CD4-positive, alpha-beta T cell treated with Interleukin-17A for 4 hours (primary cell): ENCODE measurements at regions not wholly inside any gene's neighbourhood (a gene's known extent, or its start where the extent isn't known, plus 50 kb on each side); places are given as distances from the start of the nearest gene placed in this dataset.

Source experiments
- DNase-seq: peaks from one replicate; pipeline ENCODE4 v3.0.0-alpha.2; 2020; ENCODE audit warnings: mixed read lengths

DNA sequence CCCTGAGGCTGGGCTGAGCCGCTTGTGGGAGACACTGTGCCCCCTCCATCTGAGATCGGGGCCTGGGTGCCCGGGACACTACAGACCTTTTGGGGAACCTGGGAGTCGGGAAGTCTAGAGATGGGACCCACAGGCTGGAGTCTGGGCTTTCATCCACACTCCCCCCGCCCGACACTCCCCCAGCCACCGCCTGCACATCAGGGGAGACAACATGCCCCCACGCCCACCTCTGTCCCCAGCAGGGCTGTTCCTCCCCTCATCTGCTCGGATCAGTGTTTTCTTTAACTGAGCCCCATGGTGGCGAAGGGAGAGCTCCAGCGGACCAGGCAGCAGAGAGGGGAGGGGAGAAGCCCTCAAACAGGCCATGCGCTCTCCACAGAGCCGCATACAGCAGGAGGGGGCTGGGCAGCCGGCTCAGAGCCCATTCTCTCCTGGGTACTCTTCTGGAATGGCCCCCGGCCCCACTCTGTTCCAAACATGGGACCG is 174.7 kb downstream of the IGLL1 start:
- no peak for DNase-seq

DNA sequence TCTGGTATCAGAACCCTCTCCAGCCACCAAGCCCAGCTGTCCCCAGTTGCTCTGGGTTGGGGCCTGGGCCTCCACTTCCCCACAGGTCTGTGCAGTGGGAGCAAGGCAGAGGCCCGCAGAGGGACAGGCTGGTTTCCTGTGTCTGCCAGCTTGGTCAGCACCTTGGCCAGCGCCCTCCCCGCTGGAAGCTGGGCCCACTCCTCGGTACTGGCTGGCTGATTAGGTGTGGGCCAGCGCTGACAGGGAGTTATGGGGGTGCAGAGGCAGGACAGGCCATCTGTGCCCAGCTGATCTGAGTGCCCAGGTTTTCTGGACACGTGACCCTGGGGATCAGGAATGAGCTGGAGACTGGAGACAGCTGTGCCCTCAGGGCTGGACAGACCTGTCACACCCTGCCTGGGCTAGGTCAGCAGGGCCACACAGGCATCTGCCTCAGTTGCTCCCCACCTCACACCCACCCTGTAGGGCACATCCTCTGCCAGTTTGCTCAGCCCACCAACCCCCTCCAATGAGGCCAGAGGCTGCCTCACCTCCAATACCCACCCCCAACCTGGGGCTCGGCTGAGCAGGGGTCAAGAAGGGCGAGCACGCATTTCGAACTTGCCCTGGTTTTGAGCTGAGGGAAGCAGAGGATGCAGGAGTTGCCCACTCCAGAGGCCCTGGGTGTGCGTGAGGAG is 175.3 kb downstream of the IGLL1 start:
- peak; percentile 23 for DNase-seq

DNA sequence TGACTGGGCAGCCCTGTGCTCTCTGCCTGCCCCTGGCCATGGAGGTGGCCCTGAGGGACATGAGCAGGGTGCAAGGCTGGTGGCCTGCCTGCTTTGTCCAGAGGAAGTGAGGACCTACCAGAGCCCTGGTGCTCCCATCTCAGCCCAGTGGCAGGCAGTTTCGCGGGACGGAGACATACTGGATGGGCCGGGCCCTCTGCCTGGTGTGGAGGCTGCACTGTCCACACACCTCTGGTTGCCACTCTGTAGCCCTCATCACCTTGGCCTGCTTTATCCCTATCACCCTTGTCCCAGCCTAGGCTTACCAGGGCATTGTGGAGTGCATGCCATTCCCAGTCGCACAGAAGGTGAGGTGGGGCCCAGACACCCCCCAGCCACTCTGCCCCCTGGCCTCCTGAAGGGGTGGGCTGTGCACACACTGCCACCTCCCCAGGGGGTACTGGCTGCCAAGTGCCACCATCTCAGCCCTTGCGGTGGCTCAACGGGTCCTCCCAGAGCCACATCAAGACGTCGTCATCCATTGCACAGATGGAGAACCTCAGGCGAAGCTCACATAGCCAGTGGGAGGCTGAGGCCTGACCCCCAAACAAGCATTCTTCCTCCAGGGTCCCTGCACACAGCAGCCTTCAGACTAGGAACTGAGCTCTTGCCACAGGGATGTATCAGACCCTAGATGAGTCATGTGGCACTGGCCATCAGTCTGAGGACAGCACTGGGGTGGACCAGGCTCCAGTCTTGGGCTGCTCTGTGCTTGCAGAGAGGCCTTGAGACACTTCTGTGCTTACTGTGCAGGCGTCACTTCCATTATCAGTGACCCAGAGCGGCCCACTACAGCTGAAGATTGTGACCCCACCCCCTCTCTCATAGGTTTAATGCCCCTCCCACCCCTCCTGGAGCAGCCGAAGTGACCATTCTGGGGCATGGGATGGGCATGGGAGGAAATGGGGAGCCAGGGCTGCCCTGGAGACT is 176.1 kb downstream of the IGLL1 start:
- DNase-seq = no peak

DNA sequence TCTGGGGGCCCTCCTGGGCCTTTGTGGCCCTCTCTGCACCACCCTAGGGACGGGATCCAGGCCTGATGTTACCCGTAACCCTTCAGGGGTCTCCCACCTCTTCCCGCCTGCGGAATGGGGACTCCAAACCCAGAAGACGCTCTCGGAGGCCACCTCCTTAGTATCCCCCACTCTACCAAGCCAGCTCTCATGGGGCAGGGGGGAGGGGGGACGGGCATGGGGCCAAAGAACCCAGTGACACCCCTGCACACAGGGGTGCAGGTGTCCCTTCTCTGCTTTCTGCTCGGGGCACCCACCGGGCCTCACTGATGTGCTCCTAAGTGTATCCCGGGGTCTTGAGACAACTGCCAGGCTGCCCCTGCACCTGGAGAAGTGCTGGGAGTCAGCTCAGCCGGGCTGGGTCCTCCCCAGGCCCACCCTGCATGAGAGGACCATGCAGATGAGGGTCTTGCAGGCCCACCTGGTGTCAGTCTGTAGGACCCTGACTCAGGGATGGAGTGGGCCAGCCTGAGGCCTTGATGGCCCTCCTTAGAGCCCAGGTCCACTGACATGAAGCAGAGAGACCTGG is 176.9 kb downstream of the IGLL1 start:
- no peak for DNase-seq

DNA sequence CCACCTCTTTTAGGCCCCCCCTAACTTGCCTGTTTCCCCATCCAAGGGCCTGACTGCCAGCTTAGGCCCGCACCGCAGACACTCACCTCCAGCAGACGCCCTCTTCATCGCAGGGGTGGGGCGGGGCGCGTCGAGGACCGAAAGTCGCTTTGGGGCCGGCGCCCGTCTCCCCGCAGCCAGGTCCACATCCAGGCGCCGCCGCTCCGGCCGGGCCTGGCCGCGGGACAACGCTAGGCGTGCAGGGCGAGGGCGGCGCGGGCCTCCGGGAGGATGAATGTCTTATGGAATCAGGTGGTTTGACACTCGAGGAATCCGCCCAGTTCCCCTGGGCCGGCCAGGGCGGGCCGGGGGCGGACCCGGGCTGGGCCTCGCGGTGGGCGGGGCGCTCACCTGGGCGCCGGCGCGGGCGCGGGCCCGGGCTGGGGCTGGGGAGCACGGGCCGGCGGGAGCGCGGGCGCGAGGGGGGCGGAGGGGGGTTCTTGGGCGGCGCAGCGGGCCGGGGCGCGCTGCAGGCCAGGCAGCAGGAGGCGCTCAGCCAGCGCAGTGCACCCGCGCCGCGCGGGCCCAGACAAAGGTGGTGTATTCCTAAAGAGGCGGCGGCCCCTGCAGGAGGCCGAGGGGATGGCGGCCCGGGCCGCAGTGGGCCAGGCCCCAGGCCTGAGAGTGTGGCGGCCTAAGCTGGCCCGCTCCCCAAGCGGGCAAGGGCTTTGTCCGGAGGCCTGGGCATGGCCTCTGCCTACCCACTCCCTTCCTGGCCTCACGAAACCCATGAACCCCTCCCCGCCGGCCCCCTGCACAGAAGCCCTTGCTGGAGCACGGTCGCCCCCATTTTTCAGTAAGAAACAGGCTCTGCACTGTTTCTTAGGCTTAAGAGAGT is 177.6 kb downstream of the IGLL1 start:
- DNase-seq = peak; percentile 62

DNA sequence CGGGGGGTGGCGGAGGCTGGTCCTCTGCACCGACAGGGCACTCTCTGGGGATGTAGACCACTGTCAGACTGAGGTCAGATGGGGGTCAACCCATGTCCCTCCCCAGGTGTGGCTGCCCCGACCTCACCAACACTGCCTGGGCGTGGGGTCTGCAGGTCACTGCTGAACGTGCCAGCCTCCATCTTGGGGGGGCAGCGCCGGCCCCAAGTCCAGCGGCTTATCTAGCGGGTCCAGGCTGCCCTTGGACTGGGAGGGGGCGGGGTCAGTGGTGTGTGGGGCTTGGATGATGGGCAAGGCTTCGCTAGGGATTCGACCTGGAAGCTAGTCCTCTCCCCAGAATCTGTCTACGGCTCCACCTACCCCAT is 178.2 kb downstream of the IGLL1 start:
- DNase-seq = no peak

DNA sequence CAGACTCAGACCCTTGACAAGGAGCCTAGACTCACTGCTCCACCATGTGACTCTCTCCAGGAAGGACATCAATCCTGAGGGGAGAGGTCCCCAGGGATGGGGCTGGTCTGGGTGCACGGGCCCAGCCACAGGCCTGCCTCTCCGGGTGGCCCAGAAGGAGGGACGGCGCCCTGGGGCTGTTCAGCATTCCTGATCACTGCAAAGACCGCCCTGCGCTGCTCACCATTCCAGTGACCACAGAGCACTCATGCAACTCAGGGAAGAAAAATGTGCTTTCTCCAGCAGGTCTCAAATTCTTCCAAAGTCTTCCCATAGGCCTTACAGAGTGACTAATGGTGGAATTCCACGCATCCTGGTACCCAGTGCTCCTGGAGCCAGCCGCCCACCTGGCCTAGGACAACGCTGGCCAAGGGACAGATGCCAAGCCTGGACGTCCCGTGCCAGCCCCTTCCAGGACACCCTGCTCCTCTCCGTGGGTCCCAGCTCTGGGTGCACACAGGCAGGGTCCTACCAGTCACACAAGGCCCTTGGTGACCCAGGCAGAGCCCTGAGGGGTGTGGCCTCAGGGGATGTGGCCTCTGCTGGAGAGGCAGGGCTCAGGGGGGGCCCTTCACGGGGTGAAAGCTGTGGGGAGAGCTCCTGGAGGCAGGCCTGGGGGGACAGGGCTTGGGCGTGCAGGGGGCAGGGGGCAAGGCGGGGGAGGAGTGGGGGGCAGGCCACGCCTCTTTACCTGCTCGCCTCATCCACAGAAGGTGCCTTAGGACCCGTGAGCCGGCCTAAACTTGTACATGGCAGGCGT is 178.8 kb downstream of the IGLL1 start:
- no peak for DNase-seq

DNA sequence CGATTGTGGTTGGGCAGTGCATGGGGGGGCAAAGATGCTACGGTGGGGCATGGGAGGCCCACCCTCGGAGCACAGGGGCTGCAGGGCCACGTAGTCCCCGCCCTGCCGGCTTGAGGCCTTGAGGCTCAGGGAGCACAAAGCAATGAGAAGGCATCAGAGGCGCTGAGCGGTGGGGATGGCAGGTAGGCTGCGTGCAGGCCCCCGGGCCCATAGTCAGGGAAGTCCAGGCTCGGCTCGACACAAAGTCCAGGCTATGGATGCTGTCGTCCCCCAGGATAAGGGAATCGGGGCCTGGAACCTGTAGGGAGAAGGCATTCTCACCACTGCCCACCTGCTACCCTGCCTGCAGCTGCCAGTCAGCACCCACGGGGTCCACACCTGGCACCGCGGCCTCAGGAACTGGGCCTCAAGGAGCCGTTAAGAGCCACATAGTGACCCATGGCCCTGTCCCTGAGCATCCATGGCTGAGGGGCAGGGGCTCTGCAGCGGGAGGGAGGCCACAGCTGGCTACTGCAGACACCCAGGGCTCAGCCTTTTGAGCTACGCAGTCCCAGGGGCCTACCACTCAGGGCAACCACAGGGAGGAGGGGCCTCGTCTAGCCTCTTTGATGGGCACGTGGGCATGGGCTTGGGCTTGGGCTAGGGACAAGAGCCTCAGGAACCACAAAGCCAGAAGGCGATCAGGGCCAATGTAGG is 179.7 kb downstream of the IGLL1 start:
- DNase-seq = no peak

DNA sequence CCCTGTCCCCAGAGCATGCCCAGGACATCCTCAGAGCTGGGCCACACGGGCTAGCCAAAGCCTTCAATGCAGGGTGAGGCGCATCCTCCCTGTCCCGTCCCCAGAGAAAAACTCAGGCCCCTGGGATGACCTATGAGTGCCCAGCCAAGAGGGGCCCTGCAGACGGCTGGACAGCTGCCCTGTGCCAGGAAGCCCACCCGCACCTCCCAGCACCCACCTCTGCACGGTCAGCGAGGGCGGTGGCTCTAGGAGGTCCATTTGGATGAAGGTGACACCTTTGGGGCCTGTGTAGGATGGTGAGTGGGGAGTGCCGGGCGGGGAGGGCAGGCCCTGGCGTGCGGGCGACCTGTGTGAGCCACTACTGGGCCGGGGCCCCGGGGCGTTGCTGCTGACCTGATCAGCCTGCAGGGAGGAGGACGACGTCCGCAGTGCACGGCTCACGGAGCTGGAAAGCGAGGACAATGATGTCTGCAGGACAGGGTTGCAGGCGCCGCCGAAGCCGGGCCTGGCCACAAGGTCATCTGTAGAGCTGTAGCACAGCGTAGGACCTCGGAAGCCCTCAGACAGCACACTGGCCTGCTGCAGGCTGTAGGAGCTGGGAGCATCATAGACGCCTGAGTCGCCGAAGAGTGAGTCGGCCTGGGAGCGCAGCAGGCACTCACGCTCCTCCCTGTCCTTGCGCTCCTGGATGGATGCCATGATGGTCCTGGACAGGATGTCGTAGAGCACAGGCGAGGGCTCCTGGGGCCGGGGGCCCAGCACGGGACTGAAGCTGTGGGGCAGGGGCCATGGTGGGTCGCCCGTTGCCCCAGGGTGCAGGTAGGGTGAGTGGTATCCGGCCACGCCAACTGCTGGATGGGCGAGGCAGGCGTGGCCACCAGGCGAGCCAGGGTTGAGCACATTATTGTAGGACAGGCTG is 180.5 kb downstream of the IGLL1 start:
- DNase-seq = no peak

DNA sequence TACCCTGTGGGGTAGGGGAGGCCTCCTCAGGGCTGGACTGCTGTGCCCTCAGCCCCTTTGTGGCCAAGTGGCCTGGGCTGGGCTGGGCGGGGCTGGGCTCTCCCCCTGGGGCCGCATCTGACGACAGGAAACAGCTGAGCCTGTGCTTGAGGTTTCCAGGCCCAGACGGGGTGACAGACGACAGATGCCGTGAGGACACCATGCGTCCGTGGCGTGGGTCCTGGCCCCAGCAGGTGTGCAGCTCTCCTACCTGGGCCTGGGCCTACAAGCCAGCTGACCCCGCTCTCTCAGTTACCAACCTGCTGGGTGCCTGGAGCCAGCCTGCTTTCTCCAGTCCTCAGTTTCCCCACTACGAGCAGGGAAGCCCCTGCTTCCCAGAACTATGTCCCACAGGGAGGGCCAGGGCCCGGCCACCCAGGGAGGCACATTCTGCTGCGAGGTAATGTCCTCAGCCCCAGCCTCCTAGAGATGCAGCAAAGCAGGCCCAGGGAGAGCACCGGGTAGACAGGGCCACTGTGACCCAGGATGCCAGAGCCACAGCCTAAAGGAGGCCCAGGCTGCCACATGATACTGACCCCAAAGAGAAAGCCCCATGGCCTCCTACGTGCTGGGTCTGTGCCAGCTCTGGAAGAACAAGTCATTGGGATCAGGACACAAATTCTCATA is 181.3 kb downstream of the IGLL1 start:
- DNase-seq = no peak

DNA sequence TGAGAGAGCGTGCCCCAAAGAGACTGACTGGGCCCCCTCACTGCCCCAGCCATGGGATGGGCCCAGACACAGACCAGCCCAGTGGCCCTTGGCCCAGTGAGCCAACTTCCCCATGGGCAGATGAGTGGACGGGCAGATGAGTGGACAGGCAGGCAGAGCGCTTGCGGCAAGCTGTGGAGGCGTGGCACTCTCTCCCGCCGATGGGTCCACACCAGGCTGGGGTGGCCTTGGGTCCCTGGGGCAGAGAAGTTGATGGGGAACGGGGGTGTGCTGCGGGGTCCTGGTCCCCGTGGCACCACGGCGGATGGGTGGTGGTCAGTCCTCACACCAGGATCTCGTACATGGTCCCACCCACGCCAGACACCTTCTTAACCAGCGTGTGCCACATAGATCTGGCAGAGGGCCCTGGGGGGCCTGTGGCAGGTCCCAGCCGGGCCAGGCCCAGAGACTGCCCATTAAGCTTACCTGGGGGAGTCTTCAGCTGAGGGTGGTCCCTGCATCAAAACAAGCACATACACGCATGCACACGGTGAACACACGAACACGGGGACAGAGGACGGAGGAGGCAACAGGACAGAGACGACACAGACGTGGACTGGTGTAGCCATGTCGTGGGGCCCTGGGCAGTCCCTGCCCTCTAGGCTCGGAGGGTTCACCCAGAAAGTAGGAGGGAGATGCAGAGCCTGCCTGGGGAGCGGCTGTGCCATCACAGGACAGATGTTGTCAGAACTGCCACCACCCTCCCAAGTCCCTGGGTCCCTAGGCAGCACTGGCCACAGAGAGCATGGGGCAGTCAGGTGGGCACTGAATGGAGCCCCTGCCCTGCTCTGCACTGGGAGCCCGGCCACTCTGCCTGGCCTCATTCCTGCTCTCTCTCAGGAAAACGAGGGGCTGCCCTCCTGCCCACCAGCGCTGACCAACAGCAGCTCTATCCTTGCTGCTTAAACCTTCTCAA is 182.2 kb downstream of the IGLL1 start:
- DNase-seq = no peak

DNA sequence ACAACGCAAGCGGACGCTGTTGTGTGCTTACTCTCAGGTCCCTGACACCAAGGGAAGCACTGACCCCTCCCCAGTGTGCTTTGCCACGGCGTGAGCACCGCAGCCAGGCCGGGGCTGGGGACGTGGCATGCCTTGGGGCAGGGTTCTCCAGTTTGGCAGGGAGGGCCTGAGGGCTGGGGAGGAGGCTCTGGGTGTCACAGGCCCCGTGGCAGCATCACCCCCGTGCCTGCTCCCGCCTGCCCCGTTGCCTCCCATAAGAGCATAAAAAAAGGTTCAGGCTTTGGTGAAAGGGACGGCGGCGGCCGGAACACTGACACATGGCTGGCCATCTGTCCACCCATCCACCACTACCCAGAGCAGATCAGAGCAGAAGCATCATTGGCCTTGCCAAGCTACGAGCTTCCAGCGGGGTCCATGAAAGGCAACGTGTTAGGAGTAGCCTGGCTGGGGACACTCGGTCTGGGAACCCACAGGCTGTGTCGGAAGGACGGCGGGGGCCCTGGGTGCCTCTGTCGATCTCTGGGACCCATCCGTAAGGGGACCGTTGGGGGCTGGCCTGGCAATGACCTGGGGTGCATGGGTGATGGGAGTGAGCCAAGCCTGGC is 183.0 kb downstream of the IGLL1 start:
- no peak for DNase-seq

DNA sequence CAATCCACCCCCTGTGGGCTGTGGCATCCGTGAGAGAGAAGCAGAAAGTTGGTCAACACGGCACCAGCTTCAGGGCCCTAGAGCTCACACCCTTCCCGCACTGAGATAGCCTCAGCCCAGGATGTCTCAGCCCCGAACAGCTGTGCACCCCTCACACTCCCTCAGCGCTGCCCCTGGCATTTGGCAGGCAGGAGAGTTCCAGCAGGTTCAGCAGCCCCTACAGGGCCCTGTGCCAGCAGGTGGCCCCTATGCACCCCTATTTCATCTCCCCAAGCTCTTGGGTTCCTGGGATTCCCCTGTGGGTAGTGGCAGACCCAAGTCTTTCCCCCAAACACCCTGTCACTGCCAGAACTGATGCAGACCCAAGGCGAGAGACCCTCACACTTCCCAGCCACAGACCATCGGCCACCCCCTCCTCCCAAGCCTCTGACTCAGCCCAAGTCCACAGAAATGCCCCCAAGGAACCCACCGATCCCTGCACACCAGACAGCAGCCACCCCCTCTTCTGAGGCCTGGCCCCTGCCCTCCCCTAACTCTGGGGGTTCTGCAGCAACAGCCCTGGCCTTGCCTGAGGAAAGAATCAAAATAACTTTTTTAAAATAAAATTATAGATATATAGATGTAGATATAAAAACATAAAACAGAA is 183.6 kb downstream of the IGLL1 start:
- DNase-seq = no peak

DNA sequence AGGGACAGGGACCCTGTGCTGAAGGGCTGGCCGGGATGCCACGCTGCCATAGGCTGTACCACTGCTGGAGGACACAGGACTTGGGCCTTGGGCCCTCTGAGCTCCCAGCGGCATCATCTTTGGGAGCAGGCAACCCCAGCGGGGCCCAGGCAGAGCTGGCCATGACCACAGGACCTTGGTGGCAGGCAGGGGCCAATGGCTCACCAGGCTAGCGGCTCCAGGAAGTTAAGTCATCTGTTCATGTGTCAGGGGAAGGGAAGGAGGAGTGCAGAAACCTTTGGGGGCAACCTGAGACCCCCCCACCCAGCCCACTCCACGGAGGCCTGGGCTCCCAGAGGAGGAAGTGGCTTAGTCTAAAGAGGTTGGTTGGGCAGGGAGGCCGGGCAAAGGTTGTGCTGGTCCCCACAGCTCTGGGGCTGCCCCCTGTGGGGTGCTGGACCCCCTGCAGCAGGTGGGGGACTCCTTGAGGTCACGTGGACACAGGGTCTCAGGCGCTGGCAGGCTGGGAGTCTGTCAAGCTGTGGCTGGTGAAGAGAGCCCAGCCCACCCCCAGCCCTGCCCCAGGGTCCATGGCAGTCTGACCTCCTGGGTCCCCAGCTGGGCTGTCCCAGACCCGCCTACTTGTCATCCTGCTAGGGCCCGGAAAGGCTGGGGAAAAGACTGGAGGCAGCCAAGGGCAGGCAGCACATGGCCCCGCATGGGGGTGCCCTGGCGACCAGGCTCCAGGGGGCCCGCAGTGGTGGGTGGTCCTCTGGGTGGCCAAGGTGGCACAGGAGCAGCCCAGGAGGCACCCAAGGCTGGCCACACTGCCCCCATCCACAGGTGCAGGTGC is 184.3 kb downstream of the IGLL1 start:
- DNase-seq = no peak

DNA sequence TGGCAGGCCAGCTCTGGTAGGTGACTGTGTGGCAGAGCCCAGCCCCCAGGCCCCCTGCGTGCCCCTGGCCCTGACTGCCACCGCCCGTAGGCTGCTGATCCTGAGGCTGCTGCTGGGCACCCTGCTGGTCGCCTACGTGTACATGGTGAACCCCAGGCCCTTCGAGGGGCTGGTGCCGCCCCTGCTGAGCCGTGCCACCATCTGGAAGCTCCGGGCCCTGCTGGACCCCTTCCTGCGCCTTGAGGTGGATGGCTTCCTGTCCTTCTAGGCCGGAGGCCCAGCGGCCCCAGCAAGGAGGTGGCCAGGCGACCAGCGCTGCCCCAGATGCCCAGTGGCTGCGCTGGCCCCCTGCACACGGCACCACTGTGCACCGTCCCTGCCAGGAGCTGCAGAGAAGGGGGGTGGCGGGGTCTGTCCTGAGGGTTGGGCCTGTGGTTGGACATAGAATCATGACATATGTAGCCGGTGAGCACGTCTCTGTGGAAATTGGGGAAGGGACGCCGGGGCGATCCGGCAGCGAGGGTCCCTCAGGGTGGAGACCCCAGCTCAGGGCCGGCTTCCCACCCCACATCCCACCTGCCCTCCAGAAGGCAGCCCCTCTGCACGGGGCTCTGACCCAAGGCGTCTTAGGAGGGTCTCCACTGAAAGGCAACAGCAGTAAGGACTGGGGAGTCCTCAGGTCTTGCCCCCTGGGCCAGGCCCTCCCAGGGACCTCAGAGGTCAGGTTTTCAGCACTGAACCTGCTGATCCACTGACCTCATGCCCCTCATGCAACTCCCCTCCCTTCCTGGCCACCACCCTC is 185.4 kb downstream of the IGLL1 start:
- DNase-seq = no peak
